ENCODE measurements at regions not wholly inside any gene's neighbourhood (a gene's known extent, or its start where the extent isn't known, plus 50 kb on each side); places are given as distances from the start of the nearest gene placed in this dataset.

GRCh38 chr2:224261326-224261725 is 140.6 kb downstream of the FAM124B start:
- no peak overlapping the region for H3K27ac Mint-ChIP-seq

More at GRCh38 chr2:224261326-224261725, 140.6 kb downstream of the FAM124B start:
- no peak overlapping the region for H3K27ac ChIP-seq (ENCODE audit: low read depth)
- no peaks in the 10 kb centered on the region for H3K27me3 ChIP-seq (ENCODE audit: insufficient read depth)
- Mint-ChIP-seq H3K9me3 (no peaks in the 10 kb centered on the region), H3K4me3 (no peak overlapping the region), H3K4me1 (peaks cover 14% of the 10 kb centered on the region), H3K27me3 (ENCODE audit: insufficient read depth, low read depth, poor library complexity) (no peaks in the 10 kb centered on the region), H3K36me3 (ENCODE audit: low read depth) (no peaks in the 10 kb centered on the region)
- no peak overlapping the region for H3K4me2 ChIP-seq
- no peak for ATAC-seq
- no peaks in the 10 kb centered on the region for H3K36me3 ChIP-seq (ENCODE audit: insufficient read depth)
- H2AFZ ChIP-seq, result no peak overlapping the region
- H3K4me3 ChIP-seq, result no peak overlapping the region
- H3K79me2 ChIP-seq (replicated peaks; ENCODE audit: insufficient read depth), result no peaks in the 10 kb centered on the region
- H3F3A ChIP-seq (replicated peaks; ENCODE audit: low read depth), result no peaks in the 10 kb centered on the region
- no peak for DNase-seq (ENCODE audit: low spot score)
- no peaks in the 10 kb centered on the region for H4K20me1 ChIP-seq (replicated peaks; ENCODE audit: insufficient read depth)
- TF ChIP-seq ZNF462 (CRISPR knock-in tag; IDR thresholded peaks at IDR 0.05), result no peak
- no peak for TF ChIP-seq CTCF (conservative IDR thresholded peaks at IDR 0.05; ENCODE audit: low read depth in 2 of 2)
- TF ChIP-seq, protein P1, sequence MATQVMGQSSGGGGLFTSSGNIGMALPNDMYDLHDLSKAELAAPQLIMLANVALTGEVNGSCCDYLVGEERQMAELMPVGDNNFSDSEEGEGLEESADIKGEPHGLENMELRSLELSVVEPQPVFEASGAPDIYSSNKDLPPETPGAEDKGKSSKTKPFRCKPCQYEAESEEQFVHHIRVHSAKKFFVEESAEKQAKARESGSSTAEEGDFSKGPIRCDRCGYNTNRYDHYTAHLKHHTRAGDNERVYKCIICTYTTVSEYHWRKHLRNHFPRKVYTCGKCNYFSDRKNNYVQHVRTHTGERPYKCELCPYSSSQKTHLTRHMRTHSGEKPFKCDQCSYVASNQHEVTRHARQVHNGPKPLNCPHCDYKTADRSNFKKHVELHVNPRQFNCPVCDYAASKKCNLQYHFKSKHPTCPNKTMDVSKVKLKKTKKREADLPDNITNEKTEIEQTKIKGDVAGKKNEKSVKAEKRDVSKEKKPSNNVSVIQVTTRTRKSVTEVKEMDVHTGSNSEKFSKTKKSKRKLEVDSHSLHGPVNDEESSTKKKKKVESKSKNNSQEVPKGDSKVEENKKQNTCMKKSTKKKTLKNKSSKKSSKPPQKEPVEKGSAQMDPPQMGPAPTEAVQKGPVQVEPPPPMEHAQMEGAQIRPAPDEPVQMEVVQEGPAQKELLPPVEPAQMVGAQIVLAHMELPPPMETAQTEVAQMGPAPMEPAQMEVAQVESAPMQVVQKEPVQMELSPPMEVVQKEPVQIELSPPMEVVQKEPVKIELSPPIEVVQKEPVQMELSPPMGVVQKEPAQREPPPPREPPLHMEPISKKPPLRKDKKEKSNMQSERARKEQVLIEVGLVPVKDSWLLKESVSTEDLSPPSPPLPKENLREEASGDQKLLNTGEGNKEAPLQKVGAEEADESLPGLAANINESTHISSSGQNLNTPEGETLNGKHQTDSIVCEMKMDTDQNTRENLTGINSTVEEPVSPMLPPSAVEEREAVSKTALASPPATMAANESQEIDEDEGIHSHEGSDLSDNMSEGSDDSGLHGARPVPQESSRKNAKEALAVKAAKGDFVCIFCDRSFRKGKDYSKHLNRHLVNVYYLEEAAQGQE (IDR thresholded peaks at IDR 0.05; ENCODE audit: unreplicated experiment), result no peak
- TF ChIP-seq ZNF331 (CRISPR knock-in tag; IDR thresholded peaks at IDR 0.05; ENCODE audit: low read depth), result no peak
- no peak for TF ChIP-seq NANOG (IDR thresholded peaks at IDR 0.05; ENCODE audit: borderline replicate concordance)
- no peak for TF ChIP-seq JUNB (IDR thresholded peaks at IDR 0.05; ENCODE audit: unreplicated experiment)
- TF ChIP-seq, protein P2, sequence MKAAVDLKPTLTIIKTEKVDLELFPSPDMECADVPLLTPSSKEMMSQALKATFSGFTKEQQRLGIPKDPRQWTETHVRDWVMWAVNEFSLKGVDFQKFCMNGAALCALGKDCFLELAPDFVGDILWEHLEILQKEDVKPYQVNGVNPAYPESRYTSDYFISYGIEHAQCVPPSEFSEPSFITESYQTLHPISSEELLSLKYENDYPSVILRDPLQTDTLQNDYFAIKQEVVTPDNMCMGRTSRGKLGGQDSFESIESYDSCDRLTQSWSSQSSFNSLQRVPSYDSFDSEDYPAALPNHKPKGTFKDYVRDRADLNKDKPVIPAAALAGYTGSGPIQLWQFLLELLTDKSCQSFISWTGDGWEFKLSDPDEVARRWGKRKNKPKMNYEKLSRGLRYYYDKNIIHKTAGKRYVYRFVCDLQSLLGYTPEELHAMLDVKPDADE (IDR thresholded peaks at IDR 0.05), result no peak
- TF ChIP-seq CREB1 (CRISPR knock-in tag; IDR thresholded peaks at IDR 0.05; ENCODE audit: low read depth), result no peak
- TF ChIP-seq EZH2phosphoT487 (IDR thresholded peaks at IDR 0.05; ENCODE audit: unreplicated experiment), result no peak
- TF ChIP-seq STAT1 (IDR thresholded peaks at IDR 0.05; ENCODE audit: unreplicated experiment), result no peak
- no peaks in the 10 kb centered on the region for H3K9me2 ChIP-seq (ENCODE audit: insufficient read depth)
- peaks cover 14% of the 10 kb centered on the region for H3K4me1 ChIP-seq (ENCODE audit: insufficient read depth)
